GM04503 (cell line): ENCODE measurements at regions not wholly inside any gene's neighbourhood (a gene's known extent, or its start where the extent isn't known, plus 50 kb on each side); places are given as distances from the start of the nearest gene placed in this dataset.
"Not testable (repeated sequence)": the region's sequence is repeated elsewhere in the genome, so short reads cannot be mapped to it uniquely, and the experiment has no call there.

Experiments
- DNase-seq: peaks from one replicate; pipeline ENCODE4 v3.0.0-alpha.2; 2012; ENCODE audit warnings: low read depth

DNA sequence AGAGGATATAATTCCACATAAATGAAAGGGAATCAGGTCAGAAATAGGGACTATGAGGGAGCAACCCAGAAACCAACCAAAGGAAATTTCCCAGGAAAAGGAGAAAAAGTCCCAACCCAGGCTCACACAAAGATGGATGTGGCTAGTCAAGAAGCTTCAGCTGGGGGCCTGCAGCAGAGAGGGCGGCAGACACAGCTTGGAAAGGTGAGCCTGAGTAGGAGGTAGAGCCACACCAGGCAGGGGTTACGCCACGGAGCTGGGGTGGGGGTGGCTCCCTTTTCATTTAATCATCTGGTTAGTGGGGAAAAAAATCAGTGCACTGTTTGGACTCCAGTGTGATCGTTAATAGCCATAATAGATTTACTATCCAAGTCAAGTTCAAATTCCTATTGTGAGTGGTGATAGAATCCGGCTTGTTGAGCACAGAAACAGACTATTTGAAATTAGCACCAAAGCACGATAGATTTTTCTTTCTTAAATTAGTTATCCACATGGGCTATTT lies 220.6 kb downstream of the TPBG start:
- DNase-seq: no peak

DNA sequence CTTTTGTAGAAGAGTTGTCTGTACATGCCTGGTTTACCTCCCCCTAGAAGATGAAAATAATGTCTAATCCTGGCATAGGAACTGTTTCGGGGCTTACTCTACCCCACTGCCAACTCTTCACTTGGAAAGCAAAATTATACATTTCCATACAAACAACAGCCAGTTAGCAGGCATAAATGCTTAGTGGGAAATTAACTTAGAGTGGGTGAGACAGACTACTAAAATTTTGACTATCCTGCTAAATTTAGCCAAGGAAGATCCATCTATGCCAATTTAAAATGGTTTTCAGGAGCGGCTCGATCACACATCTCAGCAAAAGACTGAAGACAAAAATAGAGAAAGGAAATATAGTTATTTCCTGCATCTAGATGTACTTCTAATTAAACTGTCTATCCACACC lies 221.2 kb downstream of the TPBG start:
- DNase-seq: no peak

DNA sequence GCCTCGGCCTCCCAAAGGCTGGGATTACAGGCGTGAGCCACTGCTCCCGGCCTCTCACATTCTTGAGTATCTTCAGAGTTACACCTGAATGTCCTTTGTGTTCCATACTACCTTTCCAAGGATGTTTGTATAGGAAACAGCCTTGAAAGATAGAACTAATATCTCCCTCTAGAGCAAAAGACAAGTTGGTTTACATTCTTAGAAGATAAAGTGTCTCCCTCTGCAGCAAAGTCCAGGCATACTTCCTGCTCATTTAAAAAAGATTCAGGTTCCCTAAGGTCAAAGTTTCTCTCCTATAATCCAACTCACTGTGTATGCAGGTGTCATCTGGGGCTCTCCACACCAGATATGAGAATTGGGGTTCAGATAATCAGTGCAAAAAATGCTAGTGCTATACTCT lies 224.4 kb downstream of the TPBG start:
- DNase-seq: no peak

DNA sequence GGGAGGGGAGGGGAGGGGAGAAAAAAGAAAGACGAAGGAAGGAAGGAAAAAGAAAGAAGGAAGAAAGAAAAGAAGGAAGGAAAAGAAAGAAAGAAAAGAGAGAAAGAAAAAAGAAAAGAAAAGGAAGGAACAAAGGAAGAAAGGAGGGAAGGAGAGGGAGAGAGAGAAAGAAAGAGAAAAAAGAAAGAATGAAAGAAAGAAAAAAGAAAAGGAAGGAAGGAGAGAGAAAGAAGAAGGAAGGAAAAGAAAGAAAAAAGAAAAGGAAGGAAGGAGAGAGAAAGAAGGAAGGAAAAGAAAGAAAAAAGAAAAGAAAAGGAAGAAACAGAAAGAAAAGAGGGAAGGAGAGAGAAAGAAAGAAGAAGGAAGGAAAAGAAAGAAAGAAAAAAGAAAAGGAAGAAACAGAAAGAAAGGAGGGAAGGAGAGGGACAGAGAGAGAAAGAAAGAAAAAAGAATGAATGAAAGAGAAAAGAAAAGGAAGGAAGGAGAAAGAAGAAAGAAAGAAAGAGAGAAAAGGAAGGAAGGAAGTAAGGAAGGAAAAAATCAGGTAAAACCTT lies 225.3 kb downstream of the TPBG start:
- no peak for DNase-seq

GRCh38 chr6:82589509-82590206 lies 226.0 kb downstream of the TPBG start:
- peak; percentile 37 for DNase-seq

DNA sequence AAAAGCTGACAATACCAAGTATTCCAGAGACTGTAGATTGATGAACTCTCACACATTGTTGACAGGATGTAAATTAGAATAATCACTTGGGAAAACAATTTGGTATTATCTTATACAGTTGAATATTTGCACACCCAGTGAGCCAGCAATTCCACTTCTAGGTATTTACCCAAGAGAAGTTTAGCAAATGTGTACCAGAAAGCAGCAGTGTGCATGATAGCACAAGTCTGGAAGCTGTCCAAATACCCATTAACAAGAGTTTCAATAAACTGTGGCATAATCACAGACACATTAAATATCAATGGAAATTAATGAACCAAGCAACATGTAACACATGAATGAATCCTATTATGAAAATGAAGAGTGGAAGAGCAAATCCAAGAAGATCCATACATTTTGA lies 233.6 kb downstream of the TPBG start:
- no peak for DNase-seq

GRCh38 chr6:82602776-82603175 lies 239.2 kb downstream of the TPBG start:
- no peak for DNase-seq

DNA sequence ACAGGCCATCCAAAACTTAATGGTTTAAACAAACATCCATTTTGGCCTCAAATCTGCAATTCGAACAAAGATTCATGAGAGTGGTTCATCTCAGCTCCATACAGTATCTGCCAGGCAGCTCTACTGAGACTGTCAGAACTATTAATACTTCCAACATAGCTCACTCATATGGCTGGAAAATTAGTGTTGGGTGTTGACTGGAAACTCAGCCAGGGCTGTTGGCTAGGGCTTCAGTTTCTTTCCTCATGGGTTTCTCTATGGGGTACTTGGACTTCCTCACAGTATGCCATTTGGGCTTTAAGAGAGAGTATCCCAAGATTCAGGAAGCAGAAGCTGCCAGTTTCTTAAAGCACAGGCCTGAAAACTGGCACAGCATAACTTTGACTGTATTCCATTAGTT lies 240.3 kb downstream of the TPBG start:
- DNase-seq: no peak

DNA sequence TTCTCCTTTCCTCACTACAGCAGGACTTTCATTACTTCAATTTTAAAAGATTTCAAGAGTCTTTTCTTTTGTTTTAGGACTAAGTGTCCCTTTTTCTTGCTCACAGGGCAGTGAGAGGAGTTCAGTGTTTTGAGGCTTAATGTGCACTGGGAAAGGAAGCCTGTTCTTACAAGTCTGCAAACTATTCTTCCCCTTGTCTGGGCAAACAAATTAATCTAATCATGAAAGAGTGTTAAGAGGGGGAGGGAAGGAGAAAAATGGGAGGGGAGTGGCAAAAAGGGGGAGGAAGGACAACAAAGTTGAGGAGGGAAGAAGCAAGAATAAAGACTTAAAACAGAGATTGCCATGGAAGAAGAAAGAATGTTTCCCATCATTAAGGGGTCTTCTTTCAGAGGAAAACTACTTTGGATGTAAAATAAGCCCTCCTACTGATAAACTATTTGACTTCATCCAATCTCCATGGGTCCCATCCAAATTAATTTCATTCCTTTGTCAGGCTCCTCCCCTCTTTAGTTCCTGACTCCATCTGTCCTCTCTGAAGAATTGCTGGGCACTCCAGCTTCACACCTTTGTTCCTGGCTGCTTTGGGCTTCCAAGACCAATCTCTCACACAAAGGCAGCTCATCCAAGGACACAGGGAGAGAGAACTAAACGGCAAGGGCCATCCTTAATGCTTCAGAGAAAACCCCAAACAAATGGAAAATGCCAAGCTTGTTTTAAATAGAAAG lies 244.5 kb downstream of the TPBG start:
- DNase-seq: no peak

- DNase-seq: no peak
Measured at GRCh38 chr6:82608781-82609180, 245.2 kb downstream of the TPBG start.

- DNase-seq: no peak
Measured at GRCh38 chr6:82611751-82612150, 248.1 kb downstream of the TPBG start.

GRCh38 chr6:82612475-82613039 lies 248.9 kb downstream of the TPBG start:
- no peak for DNase-seq

GRCh38 chr6:82614518-82614917 lies 250.9 kb downstream of the TPBG start:
- no peak for DNase-seq

GRCh38 chr6:82616386-82617028 lies 252.9 kb downstream of the TPBG start:
- no peak for DNase-seq

DNA sequence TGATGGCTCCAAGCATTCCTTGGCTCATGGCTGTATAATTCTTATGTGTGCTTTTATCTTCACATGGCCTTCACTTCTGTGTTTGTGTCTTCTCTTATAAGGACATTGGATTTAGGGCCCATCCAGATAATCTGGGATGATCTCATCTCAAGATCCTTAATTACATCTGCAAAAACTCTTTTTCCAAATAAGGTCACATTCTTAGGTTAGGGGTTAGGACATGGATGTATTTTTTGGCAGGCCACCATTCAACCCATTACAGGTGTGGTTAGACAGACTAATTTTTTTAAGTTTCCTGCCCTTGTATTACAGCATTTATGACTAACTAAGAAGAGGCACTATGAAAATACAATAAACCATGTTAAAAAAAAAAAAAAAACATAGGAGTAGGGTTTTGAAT lies 254.0 kb downstream of the TPBG start:
- no peak for DNase-seq

- DNase-seq: no peak
Measured at GRCh38 chr6:82619573-82619972, 256.0 kb downstream of the TPBG start.

GRCh38 chr6:82622461-82622860 lies 258.8 kb downstream of the TPBG start:
- DNase-seq: no peak

DNA sequence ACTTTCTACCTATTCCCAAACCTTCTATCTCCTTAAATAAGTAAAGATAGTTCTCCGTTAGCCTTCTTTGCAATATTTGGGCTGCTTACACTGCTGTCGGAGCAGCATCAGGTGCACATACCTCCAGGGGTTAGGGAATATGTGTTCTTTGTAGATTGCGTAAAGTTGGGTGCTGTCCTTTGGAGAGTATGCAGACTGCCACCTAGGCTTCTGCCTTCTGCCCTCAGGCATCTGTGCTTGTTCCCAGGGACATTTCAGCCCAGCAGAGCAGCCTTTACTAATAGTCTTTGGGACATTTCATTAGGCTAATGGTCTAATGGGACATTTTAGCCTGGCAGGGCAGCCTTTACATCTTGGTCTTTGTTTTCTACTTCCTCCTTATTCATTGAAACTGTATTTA lies 260.6 kb downstream of the TPBG start:
- no peak for DNase-seq

GRCh38 chr6:82626946-82627345 lies 263.3 kb downstream of the TPBG start:
- not testable (repeated sequence) for DNase-seq

GRCh38 chr6:82629921-82630320 lies 266.3 kb downstream of the TPBG start:
- no peak for DNase-seq

- DNase-seq: no peak
Measured at GRCh38 chr6:82641677-82642076, 278.1 kb downstream of the TPBG start.

DNA sequence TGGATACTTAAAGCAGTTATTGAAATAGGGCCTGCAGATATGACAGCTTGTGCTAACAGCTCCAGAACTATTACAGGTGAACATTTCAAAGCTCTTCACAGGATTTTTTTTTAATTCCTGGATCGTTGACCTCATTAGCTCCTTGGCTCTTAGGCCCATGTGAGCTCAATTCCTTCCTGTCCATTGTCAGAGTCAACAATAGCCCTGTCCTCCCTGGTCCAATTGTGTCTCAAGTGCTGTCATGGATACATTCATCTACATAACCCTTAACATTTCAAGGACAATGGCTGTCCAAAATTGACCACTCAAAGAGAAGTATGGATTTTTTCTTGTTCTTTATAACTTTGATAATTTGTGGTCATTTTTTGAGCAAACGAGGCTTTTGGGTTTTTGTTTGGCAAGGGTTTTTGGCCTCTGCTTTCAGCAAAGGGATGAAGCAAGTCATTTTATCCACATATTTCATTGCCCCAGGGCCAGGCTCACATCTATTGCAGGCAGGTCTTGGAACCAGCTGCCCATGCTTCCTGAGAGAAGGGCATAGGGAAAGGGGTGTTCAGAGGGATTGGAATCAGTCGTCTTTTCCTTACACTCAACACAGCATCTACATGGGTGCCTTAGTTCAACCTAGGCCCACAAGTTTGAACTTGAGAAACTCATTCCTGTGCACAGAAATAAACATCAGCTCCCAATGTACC lies 282.1 kb downstream of the TPBG start:
- DNase-seq: no peak
